ENCODE measurements at regions not wholly inside any gene's neighbourhood (a gene's known extent, or its start where the extent isn't known, plus 50 kb on each side); places are given as distances from the start of the nearest gene placed in this dataset.

DNA sequence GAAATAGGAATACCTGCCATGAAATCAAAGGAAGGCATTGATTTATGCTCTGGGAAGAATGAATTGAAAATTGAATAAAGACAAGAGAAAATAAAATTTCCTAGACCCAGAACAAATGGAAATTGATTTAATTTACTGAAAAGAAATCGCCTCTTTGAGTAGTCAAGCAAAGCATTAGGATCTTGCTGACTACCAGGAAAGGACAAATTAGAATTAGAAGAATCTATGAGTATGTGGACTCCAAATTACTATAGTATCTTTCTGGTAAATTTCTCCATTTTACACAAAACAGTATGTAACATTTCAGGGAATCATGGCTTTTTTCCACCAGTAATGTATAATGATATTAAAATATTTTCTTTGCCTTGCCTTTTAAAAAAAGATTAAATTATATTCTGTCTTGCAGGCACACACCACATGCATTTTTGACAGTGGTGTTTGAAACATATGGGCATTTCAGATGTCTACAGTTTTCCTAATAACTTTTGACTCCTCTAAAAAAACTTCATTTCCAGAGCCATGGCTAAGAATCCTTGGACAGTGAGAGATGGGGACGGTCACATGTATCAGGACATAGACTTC lies 768.7 kb upstream of the NRSN1 start:
- DNase-seq (ENCODE audit: low spot score), result no peak
- TF ChIP-seq EZH2phosphoT487 (IDR thresholded peaks at IDR 0.05; ENCODE audit: low read depth, severe bottlenecking, unreplicated experiment) (no peak), EZH2 (IDR thresholded peaks at IDR 0.05; ENCODE audit: borderline replicate concordance) (no peak)
- TF ChIP-seq, protein P1, sequence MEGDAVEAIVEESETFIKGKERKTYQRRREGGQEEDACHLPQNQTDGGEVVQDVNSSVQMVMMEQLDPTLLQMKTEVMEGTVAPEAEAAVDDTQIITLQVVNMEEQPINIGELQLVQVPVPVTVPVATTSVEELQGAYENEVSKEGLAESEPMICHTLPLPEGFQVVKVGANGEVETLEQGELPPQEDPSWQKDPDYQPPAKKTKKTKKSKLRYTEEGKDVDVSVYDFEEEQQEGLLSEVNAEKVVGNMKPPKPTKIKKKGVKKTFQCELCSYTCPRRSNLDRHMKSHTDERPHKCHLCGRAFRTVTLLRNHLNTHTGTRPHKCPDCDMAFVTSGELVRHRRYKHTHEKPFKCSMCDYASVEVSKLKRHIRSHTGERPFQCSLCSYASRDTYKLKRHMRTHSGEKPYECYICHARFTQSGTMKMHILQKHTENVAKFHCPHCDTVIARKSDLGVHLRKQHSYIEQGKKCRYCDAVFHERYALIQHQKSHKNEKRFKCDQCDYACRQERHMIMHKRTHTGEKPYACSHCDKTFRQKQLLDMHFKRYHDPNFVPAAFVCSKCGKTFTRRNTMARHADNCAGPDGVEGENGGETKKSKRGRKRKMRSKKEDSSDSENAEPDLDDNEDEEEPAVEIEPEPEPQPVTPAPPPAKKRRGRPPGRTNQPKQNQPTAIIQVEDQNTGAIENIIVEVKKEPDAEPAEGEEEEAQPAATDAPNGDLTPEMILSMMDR (IDR thresholded peaks at IDR 0.05; ENCODE audit: poor library complexity), result no peak
- no peaks in the 10 kb centered on the region for H3K9me2 ChIP-seq (replicated peaks; ENCODE audit: insufficient read depth)
- H3K36me3 ChIP-seq (replicated peaks; ENCODE audit: insufficient read depth, low read depth), result no peaks in the 10 kb centered on the region
- H3K79me2 ChIP-seq, result no peaks in the 10 kb centered on the region
- H3K27me3 ChIP-seq, result no peaks in the 10 kb centered on the region
- H3K9me3 ChIP-seq (ENCODE audit: low read depth), result no peaks in the 10 kb centered on the region
- WGBS (ENCODE audit: low lambda C conversion rate, missing lambda C conversion rate), result 51% methylated on average over 2 of the region's 2 CpGs
- H3K4me1 ChIP-seq (ENCODE audit: insufficient read depth), result no peaks in the 10 kb centered on the region
- no peak overlapping the region for H3K27ac ChIP-seq
- H3K4me3 ChIP-seq, result no peak overlapping the region
- H4K20me1 ChIP-seq (ENCODE audit: insufficient read depth, poor library complexity, severe bottlenecking), result no peaks in the 10 kb centered on the region
- no peak overlapping the region for H2AFZ ChIP-seq
- H3K4me2 ChIP-seq, result no peak overlapping the region

DNA sequence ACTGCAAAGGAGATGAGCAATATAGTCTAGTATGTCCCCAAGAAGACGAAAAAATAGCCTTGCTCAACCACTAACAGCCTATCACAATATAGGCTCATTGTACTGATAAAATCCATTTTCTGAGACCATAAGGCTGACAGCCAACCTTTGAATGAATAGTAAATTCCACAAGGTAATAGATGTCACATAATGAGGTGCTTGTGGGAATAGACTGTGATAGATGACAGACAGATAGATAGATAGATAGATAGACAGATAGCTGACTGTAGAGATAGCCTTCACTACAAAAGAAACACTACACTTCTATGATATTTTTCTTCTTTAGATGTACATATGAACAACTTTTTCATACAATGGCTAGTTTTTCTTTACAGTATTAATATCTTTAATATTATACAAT lies 760.3 kb upstream of the NRSN1 start:
- Histone ChIP-seq H3K4me2 (no peak overlapping the region), H3K27me3 (no peaks in the 10 kb centered on the region), H3K9me2 (replicated peaks; ENCODE audit: insufficient read depth) (no peaks in the 10 kb centered on the region), H3K36me3 (replicated peaks; ENCODE audit: insufficient read depth, low read depth) (no peaks in the 10 kb centered on the region), H3K9me3 (ENCODE audit: low read depth) (no peaks in the 10 kb centered on the region), H4K20me1 (ENCODE audit: insufficient read depth, poor library complexity, severe bottlenecking) (no peaks in the 10 kb centered on the region), H3K27ac (no peak overlapping the region), H3K79me2 (no peaks in the 10 kb centered on the region), H3K4me1 (ENCODE audit: insufficient read depth) (no peaks in the 10 kb centered on the region), H2AFZ (no peak overlapping the region), H3K4me3 (no peak overlapping the region)
- TF ChIP-seq, protein P1 (IDR thresholded peaks at IDR 0.05; ENCODE audit: poor library complexity), result no peak
- TF ChIP-seq EZH2 (IDR thresholded peaks at IDR 0.05; ENCODE audit: borderline replicate concordance) (no peak), EZH2phosphoT487 (IDR thresholded peaks at IDR 0.05; ENCODE audit: low read depth, severe bottlenecking, unreplicated experiment) (no peak)
- 86% methylated on average over 1 of the region's 1 CpG for WGBS (ENCODE audit: low lambda C conversion rate, missing lambda C conversion rate)
- DNase-seq (ENCODE audit: low spot score), result no peak

DNA sequence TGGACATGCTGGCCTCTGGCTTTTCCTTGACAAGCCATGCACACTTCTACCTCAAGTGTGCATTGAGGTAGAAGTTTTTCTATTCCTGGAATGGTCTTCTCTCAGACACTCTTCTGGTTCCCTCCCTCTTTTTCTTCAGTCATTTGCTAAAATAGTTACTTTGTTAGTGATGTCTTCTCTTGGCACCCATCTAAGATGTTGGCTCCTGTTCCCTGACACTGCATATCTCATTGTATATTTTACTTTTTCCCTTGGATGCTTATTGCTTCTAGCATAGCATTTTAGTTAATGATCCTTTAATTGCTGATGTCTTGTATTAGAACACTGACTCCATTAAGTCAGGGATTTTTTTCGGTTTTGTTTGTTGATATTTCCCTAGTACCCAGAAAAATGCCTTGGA lies 758.7 kb upstream of the NRSN1 start:
- H3K4me3 ChIP-seq, result no peak overlapping the region
- H3K36me3 ChIP-seq (replicated peaks; ENCODE audit: insufficient read depth, low read depth), result no peaks in the 10 kb centered on the region
- no peaks in the 10 kb centered on the region for H3K79me2 ChIP-seq
- no peaks in the 10 kb centered on the region for H4K20me1 ChIP-seq (ENCODE audit: insufficient read depth, poor library complexity, severe bottlenecking)
- H3K27ac ChIP-seq, result no peak overlapping the region
- H3K9me2 ChIP-seq (replicated peaks; ENCODE audit: insufficient read depth), result no peaks in the 10 kb centered on the region
- TF ChIP-seq, protein P1 (IDR thresholded peaks at IDR 0.05; ENCODE audit: poor library complexity), result no peak
- TF ChIP-seq EZH2 (IDR thresholded peaks at IDR 0.05; ENCODE audit: borderline replicate concordance) (no peak), EZH2phosphoT487 (IDR thresholded peaks at IDR 0.05; ENCODE audit: low read depth, severe bottlenecking, unreplicated experiment) (no peak)
- WGBS (ENCODE audit: low lambda C conversion rate, missing lambda C conversion rate), result 92% methylated on average over 1 of the region's 1 CpG
- no peaks in the 10 kb centered on the region for H3K4me1 ChIP-seq (ENCODE audit: insufficient read depth)
- no peak overlapping the region for H2AFZ ChIP-seq
- DNase-seq (ENCODE audit: low spot score), result no peak
- no peak overlapping the region for H3K4me2 ChIP-seq
- no peaks in the 10 kb centered on the region for H3K9me3 ChIP-seq (ENCODE audit: low read depth)
- no peaks in the 10 kb centered on the region for H3K27me3 ChIP-seq
